ENCODE measurements at regions not wholly inside any gene's neighbourhood (a gene's known extent, or its start where the extent isn't known, plus 50 kb on each side); places are given as distances from the start of the nearest gene placed in this dataset.

DNA sequence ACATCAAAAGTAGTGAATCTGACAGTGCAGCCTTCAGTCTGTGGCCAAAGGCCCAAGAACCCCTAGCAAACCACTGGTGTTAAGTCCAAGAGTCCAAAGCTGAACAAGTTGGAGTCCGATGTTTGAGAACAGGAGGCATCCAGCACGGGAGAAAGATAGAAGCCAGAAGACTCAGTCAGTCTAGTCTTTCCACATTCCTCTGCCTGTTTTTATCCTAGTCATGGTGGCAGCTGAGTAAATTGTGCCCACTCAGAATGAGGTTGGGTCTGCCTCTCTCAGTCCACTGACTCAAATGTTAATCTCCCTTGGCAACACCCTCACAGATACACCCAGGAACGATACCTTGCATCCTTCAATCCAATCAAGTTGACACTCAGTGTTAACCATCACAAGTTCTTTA, 1255.4 kb downstream of the LRFN5 start:
- DNase-seq = no peak
- H3K14ac ChIP-seq (replicated peaks; ENCODE audit: low read depth, low read length) = no peak overlapping the region
- no peak overlapping the region for H2BK120ac ChIP-seq (ENCODE audit: low read depth, low read length)
- no peak overlapping the region for H4K91ac ChIP-seq (ENCODE audit: insufficient read depth, low read depth, low read length)
- H2AK9ac ChIP-seq (replicated peaks; ENCODE audit: low read depth, low read length, poor library complexity) = no peak overlapping the region
- no peak overlapping the region for H3K4ac ChIP-seq (ENCODE audit: low read depth, low read length)
- dilution Hi-C loops (cut with HindIII; ENCODE audit: low sequenced_read_pairs, unreplicated experiment) (no loop called here), in situ Hi-C loops (cut with MboI; ENCODE audit: low sequenced_read_pairs) (no loop called here), intact Hi-C loops (cut with micrococcal nuclease) (no loop called here)
- no peak for ATAC-seq (ENCODE audit: low read depth)
- no peak overlapping the region for H2BK5ac ChIP-seq (ENCODE audit: low read depth, low read length, poor library complexity, severe bottlenecking)
- H2BK20ac ChIP-seq (ENCODE audit: low read depth, low read length) = no peak overlapping the region
- H4K5ac ChIP-seq (ENCODE audit: low read depth, low read length) = no peak overlapping the region
- no TSS peak for BruUV-seq (replicated peaks)
- no CpG with 5 or more reads among the region's 3 CpGs for WGBS, 2 experiments (ENCODE audit: extremely low coverage in 2 of 2, insufficient read length in 1 of 2)
- H4K20me1 ChIP-seq (ENCODE audit: insufficient read depth, low read length) = no peaks in the 10 kb centered on the region
- no peak overlapping the region for H3K27ac ChIP-seq (ENCODE audit: insufficient read depth, low read length)
- ChIA-PET POLR2A (ENCODE audit: unreplicated experiment) (no interaction called here), CTCF (interaction anchor here (1.0 kb wide), 1 partner anchor 10 kb away, joined by 3 read pairs; no protein-coding TSS in a partner anchor)
- H2BK15ac ChIP-seq (ENCODE audit: low read depth, low read length) = no peak overlapping the region
- H2AK5ac ChIP-seq (ENCODE audit: low read depth, low read length) = no peak overlapping the region
- H3K56ac ChIP-seq (ENCODE audit: extremely low read depth, insufficient read depth, low read length) = no peak overlapping the region
- no peak overlapping the region for H3K23ac ChIP-seq (ENCODE audit: low read depth, low read length)
- H3K4me1 ChIP-seq (ENCODE audit: control insufficient read depth, insufficient read depth, low read length) = no peaks in the 10 kb centered on the region
- H3K9me3 ChIP-seq (ENCODE audit: control insufficient read depth, insufficient read depth, low read length) = no peaks in the 10 kb centered on the region
- H3K9me1 ChIP-seq (ENCODE audit: insufficient read depth, low read length) = no peaks in the 10 kb centered on the region
- TF ChIP-seq FOS (IDR thresholded peaks at IDR 0.05; ENCODE audit: low read depth, low read length) = no peak
- TF ChIP-seq RFX5 (IDR thresholded peaks at IDR 0.05; ENCODE audit: low read depth, low read length) = no peak
- no peak for TF ChIP-seq RAD21 (IDR thresholded peaks at IDR 0.05; ENCODE audit: low read length)
- TF ChIP-seq MAZ (IDR thresholded peaks at IDR 0.05; ENCODE audit: borderline replicate concordance, low read depth, low read length) = no peak
- TF ChIP-seq, protein P1, sequence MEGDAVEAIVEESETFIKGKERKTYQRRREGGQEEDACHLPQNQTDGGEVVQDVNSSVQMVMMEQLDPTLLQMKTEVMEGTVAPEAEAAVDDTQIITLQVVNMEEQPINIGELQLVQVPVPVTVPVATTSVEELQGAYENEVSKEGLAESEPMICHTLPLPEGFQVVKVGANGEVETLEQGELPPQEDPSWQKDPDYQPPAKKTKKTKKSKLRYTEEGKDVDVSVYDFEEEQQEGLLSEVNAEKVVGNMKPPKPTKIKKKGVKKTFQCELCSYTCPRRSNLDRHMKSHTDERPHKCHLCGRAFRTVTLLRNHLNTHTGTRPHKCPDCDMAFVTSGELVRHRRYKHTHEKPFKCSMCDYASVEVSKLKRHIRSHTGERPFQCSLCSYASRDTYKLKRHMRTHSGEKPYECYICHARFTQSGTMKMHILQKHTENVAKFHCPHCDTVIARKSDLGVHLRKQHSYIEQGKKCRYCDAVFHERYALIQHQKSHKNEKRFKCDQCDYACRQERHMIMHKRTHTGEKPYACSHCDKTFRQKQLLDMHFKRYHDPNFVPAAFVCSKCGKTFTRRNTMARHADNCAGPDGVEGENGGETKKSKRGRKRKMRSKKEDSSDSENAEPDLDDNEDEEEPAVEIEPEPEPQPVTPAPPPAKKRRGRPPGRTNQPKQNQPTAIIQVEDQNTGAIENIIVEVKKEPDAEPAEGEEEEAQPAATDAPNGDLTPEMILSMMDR (conservative IDR thresholded peaks at IDR 0.05; ENCODE audit: low read depth, low read length) = no peak
- TF ChIP-seq SMC3 (IDR thresholded peaks at IDR 0.05; ENCODE audit: low read depth, low read length) = no peak
- no peak for TF ChIP-seq CEBPB (IDR thresholded peaks at IDR 0.05; ENCODE audit: low read depth, low read length)
- TF ChIP-seq, protein P2, sequence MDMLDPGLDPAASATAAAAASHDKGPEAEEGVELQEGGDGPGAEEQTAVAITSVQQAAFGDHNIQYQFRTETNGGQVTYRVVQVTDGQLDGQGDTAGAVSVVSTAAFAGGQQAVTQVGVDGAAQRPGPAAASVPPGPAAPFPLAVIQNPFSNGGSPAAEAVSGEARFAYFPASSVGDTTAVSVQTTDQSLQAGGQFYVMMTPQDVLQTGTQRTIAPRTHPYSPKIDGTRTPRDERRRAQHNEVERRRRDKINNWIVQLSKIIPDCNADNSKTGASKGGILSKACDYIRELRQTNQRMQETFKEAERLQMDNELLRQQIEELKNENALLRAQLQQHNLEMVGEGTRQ (IDR thresholded peaks at IDR 0.05; ENCODE audit: low read depth, low read length) = no peak
- no peak for TF ChIP-seq MAFK (IDR thresholded peaks at IDR 0.05; ENCODE audit: low read depth, low read length)
- TF ChIP-seq POLR2A (IDR thresholded peaks at IDR 0.05; ENCODE audit: low read depth, low read length) = no peak
- TF ChIP-seq BHLHE40 (IDR thresholded peaks at IDR 0.05; ENCODE audit: low read depth, low read length) = no peak
- TF ChIP-seq, protein P3, sequence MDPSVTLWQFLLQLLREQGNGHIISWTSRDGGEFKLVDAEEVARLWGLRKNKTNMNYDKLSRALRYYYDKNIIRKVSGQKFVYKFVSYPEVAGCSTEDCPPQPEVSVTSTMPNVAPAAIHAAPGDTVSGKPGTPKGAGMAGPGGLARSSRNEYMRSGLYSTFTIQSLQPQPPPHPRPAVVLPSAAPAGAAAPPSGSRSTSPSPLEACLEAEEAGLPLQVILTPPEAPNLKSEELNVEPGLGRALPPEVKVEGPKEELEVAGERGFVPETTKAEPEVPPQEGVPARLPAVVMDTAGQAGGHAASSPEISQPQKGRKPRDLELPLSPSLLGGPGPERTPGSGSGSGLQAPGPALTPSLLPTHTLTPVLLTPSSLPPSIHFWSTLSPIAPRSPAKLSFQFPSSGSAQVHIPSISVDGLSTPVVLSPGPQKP (IDR thresholded peaks at IDR 0.05; ENCODE audit: borderline replicate concordance, low read depth, low read length) = no peak
- no peak for TF ChIP-seq RCOR1 (IDR thresholded peaks at IDR 0.05; ENCODE audit: insufficient replicate concordance, low read length)
- no peak for TF ChIP-seq NFE2L2 (IDR thresholded peaks at IDR 0.05; ENCODE audit: low read depth, low read length)
- no peak overlapping the region for H3K9ac ChIP-seq (ENCODE audit: low read depth, low read length)
- H2AFZ ChIP-seq (replicated peaks; ENCODE audit: low read length, poor library complexity) = no peak overlapping the region
- H4K8ac ChIP-seq (ENCODE audit: low read depth in 2 of 2, low read length in 2 of 2) = no peak overlapping the region
- no peak overlapping the region for H3K4me2 ChIP-seq (ENCODE audit: low read depth, low read length)
- H3K27me3 ChIP-seq (ENCODE audit: control insufficient read depth, insufficient read depth, low read length) = no peaks in the 10 kb centered on the region
- no peaks in the 10 kb centered on the region for H3K79me1 ChIP-seq (ENCODE audit: low read depth in 1 of 2, low read length in 2 of 2)
- H3K4me3 ChIP-seq (ENCODE audit: insufficient read depth, low read depth, low read length) = no peak overlapping the region
- H3K18ac ChIP-seq (ENCODE audit: low read depth, low read length) = no peak overlapping the region
- no peaks in the 10 kb centered on the region for H3K36me3 ChIP-seq (ENCODE audit: control insufficient read depth, insufficient read depth, low read length)
